Left lobe of liver (tissue), 2 donors: ENCODE measurements at regions not wholly inside any gene's neighbourhood (a gene's known extent, or its start where the extent isn't known, plus 50 kb on each side); places are given as distances from the start of the nearest gene placed in this dataset.
"Not testable (repeated sequence)": the region's sequence is repeated elsewhere in the genome, so short reads cannot be mapped to it uniquely, and the experiment has no call there.

Source experiments
- ATAC-seq: fragments of 200-7000 bp; cut with Tn5 transposase; one replicate; pipeline ENCODE4 v1.9.1; 2020; ENCODE audit warnings: mild to moderate bottlenecking, moderate library complexity
- DNase-seq: peaks from one replicate; pipeline ENCODE4 v3.0.0-alpha.2; 2020; ENCODE audit warnings: low spot score
- donor health status: DM: no; HTN: no; CAD: no; lungs with moderate emphysema.
- donor health status: DM: no; HTN: yes; CAD: no.

GRCh38 chr6:69489970-69490369, 306.8 kb downstream of the LMBRD1 start:
- ATAC-seq (no peak), DNase-seq (no peak)

- ATAC-seq: no peak
- no peak for DNase-seq
Measured at GRCh38 chr6:69487688-69488087, 309.1 kb downstream of the LMBRD1 start.

- no peak for ATAC-seq
- no peak for DNase-seq
Measured at GRCh38 chr6:69466979-69467570, 329.7 kb downstream of the LMBRD1 start.

- DNase-seq (no peak), ATAC-seq (no peak)
Measured at GRCh38 chr6:69465866-69466265, 330.9 kb downstream of the LMBRD1 start.

- no peak for ATAC-seq
- DNase-seq: no peak
Measured at GRCh38 chr6:69456086-69456485, 340.7 kb downstream of the LMBRD1 start.

- not testable (repeated sequence) for DNase-seq, ATAC-seq
Measured at GRCh38 chr6:69454619-69455018, 342.2 kb downstream of the LMBRD1 start.

- not testable (repeated sequence) for DNase-seq, ATAC-seq
Measured at GRCh38 chr6:69450493-69450892, 346.3 kb downstream of the LMBRD1 start.

- no peak for DNase-seq
- ATAC-seq: no peak
Measured at GRCh38 chr6:69449887-69450286, 346.9 kb downstream of the LMBRD1 start.
